HG03066 (cell line): ENCODE measurements at regions not wholly inside any gene's neighbourhood (a gene's known extent, or its start where the extent isn't known, plus 50 kb on each side); places are given as distances from the start of the nearest gene placed in this dataset.
"Not testable (repeated sequence)": the region's sequence is repeated elsewhere in the genome, so short reads cannot be mapped to it uniquely, and the experiment has no call there.

Source experiments
- ATAC-seq: cut with Tn5 transposase; IDR thresholded peaks from one replicate; pipeline ENCODE4 v1.9.1; 2021; ENCODE audit warnings: low read depth; ENCODE audit not compliant: unreplicated experiment

DNA sequence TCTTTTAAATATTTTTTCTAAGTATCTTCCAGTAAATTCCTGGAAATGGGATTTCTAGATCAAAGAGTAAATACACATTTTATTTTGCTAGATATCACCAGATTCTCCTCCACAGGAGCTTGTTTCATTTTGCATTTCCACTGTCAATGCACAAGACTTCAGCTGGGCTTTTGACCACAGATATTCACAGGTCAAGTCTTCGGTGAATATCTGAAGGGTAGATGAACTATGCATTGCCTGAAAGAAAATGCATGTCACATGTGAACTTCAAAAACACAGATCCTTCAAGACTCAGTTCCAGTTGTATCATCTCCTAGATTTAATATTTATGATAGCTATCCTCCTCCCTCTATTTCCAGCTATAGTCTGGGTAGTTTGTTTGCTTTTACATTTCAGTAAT lies 963.6 kb upstream of the GOT2 start:
- no peak for ATAC-seq

DNA sequence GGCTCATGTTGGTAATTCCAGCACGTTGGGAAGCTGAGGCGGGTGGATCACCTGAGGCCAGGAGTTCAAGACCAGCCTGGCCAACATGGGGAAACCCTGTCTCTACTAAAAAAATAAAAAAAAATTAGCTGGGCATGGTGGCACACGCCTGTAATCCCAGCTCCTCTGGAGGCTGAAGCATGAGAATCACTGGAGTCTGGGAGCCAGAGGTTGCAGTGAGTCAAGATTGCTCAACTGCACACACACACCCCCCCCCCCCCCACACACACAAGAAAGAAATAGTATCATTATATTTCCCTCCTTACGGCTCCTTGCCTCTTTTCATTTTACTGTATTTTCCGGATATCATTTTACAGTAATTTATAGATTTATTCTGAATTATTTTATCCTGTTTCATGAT lies 963.1 kb upstream of the GOT2 start:
- no peak for ATAC-seq

DNA sequence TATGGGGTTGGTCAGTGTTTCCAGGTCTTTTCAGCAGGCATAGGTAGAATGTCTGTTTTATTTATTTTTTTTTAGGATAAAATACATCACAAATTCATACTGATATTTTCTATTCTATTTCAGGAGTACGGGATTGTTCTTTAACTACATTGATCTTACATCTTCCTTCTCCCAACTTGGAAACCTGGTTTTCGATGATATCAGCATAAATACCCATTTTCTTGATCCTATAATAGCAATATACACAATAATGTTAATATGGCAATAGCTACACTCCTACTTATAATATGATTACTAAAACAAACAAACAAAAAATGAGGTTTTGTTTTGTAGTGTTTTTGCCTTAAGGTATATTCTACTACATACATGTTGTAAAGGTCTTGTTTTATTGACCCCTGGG lies 962.4 kb upstream of the GOT2 start:
- ATAC-seq: no peak

DNA sequence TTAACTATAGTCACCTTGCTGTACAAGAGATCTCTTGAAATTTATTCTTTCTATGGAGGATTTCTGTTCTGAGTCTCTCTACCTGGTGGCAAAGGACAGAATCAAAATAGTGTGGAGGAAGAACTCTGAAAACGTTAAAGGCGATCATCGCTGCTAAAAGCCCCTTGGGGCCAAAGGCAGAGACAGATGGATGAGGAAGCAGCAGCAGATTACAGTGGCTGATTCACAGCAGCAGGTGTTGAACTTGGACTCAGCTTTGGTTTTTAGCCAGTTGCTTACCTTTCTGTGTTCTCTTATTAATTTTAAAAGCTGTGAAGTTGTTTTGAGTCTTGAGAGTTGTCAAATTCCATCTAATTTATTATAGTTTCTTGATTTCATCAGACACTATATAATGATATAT lies 956.1 kb upstream of the GOT2 start:
- ATAC-seq: no peak

DNA sequence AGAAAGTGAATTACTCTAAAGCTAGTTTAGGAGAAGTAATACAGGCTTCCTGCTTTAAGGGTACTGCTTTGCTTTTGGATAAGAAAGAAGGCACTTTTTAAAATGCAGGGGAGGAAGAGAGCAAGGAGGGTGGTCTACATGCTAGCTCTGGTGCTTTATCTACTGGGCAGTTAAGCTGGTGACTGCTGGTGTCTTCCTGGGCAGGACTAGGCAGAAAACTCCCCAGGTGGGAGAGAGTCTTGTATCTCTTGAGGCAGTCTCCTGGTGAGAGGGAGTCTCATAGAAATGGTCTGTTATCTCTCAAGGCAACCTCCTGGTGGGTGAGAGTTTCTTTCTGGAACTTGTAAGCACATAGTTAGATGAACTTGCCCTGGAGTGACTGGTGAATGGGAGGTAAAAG lies 953.9 kb upstream of the GOT2 start:
- no peak for ATAC-seq

DNA sequence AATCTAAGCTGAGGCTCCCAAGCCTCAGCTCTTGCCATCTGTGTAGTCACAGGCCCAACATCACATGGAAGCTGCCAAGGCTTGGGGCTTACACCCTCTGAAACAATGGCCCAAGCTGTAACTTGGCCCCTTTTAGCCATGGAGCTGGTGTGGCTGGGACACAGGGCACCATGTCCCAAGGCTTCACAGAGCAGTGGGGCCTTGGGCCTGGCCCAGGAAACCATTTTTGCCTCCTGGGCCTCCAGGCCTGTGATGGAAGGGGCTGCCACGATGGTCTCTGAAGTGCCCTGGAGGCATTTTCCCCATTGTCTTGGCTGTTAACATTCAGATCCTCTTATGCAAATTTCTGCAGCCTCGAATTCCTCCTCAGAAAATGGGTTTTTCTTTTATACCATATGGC lies 952.3 kb upstream of the GOT2 start:
- no peak for ATAC-seq

DNA sequence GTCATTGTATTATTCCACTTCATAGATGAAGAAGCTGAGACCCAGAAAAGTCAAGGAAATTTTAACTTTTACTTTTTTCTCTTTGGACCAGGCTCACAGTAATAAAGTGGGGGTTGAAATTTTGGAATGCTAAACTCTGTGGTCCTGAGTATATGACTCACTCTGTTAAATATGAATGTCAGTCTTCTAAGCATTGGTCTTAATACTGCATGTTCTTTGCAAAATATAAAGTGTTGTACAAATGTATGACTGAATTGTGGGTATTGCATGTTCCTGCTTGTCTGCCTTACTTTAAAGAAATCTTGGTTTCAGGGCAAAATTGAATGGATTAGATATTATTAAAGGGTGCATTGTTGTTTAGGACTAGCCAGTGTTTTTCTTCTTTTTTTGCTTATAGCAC lies 950.8 kb upstream of the GOT2 start:
- ATAC-seq: no peak

DNA sequence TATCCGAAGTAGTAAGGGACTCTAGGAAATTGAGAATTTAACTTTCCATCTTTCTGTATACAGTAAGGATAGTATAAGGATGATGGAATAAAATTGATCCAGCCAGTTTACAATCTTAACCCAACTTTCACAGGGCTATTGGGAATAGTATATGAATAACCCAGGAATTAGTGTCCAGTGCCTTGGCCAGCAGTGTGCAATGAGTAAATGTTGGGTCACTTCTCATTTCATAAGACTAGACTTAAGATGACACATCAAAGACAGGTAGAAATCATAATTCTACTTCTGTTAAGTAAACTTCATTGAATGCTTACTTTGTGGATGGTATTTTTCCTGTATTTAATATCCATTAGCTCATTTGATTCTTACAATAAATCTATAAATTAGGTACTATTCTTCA lies 949.6 kb upstream of the GOT2 start:
- no peak for ATAC-seq

DNA sequence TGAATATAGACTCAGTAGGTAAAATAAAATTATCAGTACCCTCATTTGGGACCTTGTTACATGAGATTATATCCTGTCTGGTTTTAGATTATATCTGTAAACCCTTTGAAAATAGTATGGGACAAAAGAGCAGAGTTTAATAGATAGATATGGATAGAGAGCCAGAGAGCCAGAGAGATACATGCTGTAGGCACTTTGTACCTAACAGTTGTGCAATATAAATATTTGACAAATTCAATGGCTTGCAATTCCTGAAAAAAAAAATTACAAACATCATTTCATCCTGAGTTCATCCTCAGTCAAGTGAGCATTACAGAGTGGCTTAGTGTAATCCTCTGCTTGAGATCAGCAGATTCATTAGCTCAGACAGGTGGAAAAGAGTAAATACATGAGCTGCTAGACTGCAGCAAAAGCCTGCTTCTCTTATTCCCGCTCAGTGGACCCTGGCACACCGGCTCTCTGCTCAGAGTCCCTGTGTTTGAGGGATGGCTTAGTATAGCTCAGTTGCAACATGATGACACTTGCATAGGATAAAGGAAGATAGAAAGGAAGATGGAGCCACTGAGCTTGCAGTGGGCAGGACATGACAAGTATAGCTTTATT lies 931.6 kb upstream of the GOT2 start:
- ATAC-seq: no peak

DNA sequence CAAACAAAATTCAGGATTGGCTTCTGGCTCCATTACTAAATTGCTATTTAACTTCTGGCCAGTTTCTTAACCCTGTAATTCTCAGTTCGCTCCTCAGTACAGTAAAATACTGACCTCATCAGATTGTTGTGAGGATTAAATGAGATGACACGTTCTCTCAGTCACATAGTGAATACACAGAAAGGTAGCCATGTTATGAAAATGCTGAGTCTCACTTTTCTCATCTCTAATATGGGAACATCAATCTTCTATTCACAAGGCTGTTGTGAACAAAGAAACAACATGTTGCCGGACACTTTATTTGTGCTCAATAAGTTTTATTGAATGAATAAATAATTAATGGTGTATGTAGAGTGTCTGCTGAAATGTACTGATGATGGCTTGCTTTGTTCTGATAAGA lies 924.5 kb upstream of the GOT2 start:
- no peak for ATAC-seq

DNA sequence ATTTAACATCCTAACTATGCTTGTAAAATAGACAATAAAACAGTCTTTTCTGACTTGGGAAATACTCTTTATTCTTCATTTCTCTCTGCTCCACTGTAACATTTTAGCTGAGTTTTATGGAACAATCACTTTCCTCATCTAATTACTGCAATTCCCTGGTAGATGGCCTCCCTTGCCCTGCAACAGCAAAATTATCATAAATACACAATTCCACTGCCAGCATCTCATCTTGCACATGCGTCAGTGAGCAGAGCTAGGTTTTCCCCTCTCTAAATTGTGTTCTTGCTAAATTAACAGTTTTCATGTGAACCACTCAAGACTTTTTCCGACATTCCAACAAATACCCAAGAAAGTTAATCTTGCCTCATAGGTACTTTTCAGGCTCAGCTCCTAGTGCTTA lies 920.9 kb upstream of the GOT2 start:
- no peak for ATAC-seq

DNA sequence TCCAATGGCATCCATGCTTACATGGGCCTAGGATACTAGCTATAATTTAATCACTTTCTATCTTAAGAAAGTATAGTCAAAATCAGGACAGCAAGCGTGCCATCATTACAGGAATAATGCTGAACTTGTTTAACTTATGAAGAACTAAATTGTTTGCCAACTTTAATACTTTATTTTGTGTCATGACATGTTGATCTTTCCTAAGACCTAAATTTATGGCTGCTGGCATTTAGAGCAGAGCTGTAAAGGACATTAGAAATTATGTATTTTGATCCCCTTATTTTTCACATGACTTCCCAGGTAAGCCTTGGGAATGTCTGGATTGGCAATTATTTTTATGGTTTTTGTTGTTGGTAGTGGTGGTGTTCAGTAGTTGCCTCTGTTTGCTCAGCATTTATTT lies 920.3 kb upstream of the GOT2 start:
- no peak for ATAC-seq

DNA sequence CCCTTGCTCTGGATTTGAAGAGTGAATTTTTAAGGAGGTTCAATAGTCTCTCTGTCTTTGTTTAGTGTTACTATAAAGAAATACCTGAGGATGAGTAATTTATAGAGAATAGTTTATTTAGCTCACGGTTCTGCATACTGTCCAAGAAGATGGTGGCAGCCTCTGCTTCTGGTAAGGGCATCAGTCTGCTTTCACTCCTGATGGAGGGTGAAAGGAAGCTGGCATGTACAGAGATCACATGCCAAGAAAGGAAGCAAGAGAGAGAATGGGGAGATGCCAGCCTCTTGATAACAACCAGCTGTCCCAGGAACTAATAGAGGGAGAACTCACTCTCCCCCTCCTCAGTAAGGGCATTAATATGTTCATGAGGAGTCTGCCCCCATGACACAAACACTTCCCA lies 917.5 kb upstream of the GOT2 start:
- no peak for ATAC-seq

DNA sequence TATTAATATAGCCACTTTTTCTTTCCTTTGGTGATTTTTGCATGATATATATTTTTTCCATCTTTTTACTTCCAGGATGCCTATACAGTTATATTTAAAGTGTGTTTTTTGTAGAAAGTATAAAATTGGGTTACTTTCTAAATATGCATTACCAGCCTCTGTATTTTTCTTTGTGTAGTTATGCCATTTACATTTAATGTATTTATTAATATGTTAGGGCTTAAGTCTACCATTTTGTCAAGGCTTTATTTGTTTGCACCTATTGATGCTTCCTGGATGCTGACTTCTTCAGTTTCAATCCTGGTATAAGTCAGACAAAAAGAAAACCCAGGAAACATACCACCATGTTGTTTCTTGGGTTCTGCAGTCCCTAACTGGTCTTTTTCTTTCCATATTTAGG lies 911.1 kb upstream of the GOT2 start:
- no peak for ATAC-seq

DNA sequence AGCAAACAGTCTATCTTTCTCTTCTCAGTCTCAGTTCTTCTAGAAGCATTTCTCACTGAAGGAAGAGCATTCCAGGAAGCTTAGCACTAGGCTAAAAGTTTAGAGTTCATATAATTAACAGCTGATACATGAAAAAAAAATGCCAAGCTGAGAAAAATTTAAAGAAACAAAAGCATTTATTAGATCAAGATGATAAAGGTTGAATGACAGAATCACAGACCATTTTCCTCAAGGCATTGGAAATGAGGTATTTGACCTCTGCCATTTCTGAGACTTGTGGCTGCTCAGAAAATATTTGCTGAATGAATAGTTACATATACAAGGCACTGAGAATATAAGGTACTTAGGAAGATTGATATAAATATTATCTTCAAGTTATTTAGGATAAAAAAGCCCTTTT lies 901.6 kb upstream of the GOT2 start:
- no peak for ATAC-seq

DNA sequence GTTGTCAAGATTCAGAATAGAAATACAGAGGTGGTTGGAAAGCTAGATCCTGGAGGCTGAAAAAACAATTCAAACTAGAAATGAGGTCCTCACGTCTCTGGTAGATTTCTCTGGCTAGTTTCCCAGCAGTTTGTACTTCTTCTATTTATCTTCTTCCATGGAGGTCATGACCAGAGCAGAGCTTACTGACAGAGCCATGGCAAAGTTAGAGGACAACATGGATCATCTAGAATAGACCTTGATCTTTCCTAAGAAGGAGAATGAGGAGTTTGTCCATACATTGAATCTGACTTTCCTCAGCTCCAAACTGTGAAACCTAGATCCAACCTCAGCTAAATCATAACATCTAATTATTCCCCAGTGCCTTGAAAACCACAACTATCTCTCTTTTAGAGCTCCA lies 900.8 kb upstream of the GOT2 start:
- ATAC-seq: no peak

DNA sequence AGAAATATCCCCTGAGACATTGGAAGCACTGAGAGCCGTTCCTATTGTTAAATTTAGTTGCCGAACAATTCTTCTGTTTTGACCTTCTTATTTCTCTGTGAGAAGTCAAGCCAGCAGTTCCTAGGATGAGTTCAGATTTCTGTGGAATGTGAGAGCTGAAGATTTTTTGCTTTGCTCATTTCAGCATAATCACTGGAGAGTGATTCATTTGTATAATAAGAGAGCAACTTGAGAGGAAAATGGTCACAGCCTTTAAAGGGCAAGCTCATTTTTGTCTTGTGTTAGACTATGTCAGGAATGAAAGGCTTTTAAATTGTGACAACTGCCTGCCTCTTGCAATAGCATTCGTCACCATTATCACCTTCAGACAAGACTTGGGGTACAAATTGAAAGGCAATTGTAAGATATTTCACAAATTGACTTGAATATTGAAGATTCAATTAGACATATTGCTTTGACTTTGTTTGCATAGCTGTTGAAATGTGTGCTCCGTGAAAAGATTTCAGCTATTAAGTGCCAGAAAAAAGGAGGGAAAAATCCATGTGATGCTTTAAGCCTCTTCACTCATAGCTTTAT lies 900.0 kb upstream of the GOT2 start:
- ATAC-seq: no peak

DNA sequence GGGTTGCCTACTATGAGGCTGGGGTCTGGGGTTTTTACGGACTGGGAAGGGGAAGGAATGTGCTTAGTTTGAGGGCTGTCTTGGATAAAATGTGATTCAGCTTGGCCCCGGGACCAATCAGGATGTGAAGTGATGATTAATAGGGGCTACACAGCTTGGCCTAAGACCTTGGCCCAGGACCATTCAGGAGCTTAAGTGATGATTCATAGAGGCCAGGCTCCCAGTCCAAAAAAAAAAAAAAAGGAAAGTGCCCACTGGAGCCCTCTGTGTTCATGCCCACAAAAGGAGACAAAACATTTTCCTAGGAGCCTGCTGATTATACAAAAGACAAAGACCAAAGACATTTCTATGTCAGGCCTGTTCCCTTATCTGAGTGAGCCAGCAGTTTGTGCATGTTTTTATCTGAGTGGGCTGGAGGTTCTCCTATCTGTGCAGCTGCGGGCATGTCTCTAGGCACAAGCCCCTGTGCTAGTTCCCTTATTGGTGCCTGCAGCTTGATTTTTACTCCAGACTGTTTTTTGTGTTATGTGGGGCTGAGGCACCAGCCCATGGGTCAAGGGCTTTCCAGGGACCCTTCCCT lies 898.2 kb upstream of the GOT2 start:
- ATAC-seq: no peak

DNA sequence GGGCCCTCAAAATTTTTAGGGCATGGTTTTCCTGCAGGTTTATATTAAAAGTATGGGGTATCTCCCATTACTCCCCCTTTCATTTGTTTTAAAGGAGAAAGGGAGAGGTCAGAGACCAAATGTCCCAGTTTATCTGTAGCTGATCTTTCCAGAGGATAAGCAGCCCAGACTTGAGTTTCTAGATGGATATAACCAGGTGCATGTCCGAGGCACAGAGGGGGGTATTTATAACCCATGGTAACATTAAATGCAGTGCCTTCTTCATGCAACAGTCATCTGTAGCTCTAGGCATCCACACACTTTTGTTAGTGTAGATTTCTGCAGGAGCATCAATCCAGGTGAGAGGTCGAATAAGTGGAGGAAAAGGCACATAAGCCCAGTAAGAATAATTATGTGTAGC lies 890.3 kb upstream of the GOT2 start:
- ATAC-seq: not testable (repeated sequence)

DNA sequence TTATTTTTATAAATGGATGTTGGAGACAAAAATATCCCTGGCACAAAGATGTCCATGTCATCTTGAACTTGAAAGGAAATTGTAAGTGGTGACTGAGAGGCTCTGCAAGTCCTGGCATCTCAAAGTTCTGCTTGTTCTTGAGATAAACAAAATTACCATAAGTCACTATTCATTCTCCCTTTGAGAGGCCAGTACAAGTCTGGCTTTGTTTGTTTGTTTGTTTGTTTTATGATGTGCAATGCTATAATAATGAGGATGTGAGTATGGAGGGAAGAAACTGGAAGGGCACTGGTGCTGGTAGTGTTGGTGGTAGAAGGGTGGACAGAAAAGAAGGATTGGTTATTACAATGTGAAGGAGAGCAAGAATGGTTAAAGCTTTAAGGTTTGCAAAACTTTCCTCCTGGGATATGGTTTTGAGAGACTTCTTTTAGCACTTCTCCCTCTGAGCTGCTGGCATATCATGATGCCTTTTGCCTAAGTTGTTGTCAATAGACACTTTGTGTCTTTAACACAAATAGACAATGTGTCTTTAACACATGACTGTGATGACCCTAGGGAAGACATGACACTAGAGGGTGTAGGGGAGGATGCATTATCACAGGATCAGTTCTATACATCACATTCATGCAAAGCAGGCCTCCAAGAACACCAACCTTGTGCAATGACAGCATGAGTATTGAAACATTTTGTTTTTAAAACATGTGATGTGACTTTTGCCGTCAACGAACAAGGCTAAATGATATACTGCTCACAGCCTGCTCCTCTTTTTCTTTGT lies 880.5 kb upstream of the GOT2 start:
- ATAC-seq: no peak

DNA sequence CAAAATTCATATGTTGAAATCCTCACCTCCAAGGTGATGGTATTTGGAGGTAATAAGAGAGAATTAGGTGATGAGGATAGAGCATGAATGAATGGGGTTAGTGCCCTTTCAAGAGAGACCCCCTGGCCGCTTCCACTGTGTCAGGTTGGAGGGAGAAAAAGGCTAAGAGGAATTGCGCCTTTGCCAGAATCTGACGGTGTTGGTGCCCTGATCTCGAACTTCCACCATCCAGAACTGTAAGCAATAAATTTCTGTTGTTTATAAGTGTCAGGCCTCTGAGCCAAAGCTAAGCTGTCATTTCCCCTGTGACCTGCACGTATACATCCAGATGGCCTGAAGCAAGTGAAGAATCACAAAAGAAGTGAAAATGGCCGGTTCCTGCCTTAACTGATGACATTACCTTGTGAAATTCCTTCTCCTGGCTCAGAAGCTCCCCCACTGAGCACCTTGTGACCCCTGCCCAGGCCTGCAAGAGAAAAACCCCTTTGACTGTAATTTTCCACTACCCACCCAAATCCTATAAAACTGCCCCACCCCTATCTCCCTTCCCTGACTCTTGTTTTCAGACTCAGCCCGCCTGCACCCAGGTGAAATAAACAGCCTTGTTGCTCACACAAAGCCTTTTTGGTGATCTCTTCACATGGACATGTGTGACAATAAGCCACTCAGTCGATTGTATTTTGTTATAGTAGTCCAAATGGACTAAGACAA lies 878.9 kb upstream of the GOT2 start:
- ATAC-seq: not testable (repeated sequence)
